ENCODE measurements at regions not wholly inside any gene's neighbourhood (a gene's known extent, or its start where the extent isn't known, plus 50 kb on each side); places are given as distances from the start of the nearest gene placed in this dataset.

DNA sequence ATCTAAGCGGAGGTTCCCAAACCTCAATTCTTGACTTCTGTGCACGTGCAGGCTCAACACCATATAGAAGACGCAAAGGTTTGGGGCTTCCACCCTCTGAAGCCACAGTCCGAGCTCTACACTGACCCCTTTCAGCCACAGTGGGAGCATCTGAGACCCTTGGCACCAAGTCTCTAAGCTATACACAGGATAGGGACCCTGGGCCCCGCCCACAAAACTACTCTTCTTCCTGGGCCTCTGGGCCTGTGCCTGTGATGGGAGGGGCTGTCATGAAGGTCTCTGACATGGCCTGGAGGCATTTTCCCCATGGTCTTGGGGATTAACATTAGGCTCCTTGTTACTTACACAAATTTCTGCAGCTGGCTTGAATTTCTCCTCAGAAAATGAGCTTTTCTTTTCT is 1374.1 kb upstream of the NXPH2 start:
- no peak for DNase-seq (ENCODE audit: low read depth)
- TF ChIP-seq, protein P1, sequence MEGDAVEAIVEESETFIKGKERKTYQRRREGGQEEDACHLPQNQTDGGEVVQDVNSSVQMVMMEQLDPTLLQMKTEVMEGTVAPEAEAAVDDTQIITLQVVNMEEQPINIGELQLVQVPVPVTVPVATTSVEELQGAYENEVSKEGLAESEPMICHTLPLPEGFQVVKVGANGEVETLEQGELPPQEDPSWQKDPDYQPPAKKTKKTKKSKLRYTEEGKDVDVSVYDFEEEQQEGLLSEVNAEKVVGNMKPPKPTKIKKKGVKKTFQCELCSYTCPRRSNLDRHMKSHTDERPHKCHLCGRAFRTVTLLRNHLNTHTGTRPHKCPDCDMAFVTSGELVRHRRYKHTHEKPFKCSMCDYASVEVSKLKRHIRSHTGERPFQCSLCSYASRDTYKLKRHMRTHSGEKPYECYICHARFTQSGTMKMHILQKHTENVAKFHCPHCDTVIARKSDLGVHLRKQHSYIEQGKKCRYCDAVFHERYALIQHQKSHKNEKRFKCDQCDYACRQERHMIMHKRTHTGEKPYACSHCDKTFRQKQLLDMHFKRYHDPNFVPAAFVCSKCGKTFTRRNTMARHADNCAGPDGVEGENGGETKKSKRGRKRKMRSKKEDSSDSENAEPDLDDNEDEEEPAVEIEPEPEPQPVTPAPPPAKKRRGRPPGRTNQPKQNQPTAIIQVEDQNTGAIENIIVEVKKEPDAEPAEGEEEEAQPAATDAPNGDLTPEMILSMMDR (IDR thresholded peaks at IDR 0.05; ENCODE audit: insufficient read depth, low read depth, low read length, missing control alignments), result no peak
- no peak overlapping the region for H3K4me3 ChIP-seq (ENCODE audit: low read depth, low read length)

DNA sequence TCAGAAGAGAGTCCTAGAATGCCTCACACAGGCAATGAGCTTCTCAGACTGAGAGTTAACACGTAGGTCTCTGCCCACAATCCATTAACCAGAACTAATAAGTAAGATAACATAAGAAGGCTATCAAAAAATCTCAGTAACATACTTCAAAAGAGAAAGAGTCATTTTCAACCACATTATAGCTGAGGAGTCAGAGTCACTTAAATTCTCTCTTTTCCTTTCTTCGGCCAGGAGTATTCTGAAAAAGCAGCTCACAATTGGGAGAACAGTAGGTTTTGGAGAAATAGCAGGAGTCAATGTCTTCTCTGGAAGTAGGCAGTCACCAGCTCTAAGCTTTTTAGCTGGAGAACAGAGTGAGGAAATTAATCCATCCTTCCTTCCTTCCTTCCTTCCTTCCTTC is 1364.4 kb upstream of the NXPH2 start:
- DNase-seq (ENCODE audit: low read depth), result no peak
- TF ChIP-seq, protein P1 (IDR thresholded peaks at IDR 0.05; ENCODE audit: insufficient read depth, low read depth, low read length, missing control alignments), result no peak
- H3K4me3 ChIP-seq (ENCODE audit: low read depth, low read length), result no peak overlapping the region

DNA sequence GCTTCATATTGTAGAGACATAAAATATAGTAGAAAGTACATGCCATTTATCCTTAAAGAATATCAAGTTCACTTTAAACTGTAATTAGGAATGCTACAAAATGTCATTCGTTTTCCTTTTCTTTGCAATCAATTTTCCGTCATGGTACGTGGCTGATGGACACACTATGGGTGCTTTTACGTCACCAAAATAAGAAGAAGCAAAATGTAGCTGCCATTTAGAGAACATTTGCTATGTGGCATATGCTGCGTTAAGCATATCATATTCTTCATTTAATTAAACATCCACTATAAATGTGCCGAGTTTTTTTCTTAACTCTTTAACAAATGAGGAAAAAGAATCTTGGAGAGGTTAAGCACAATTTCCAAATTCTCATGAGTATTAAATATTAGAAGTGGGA is 1358.5 kb upstream of the NXPH2 start:
- DNase-seq (ENCODE audit: low read depth), result no peak
- no peak overlapping the region for H3K4me3 ChIP-seq (ENCODE audit: low read depth, low read length)
- TF ChIP-seq, protein P1 (IDR thresholded peaks at IDR 0.05; ENCODE audit: insufficient read depth, low read depth, low read length, missing control alignments), result no peak

DNA sequence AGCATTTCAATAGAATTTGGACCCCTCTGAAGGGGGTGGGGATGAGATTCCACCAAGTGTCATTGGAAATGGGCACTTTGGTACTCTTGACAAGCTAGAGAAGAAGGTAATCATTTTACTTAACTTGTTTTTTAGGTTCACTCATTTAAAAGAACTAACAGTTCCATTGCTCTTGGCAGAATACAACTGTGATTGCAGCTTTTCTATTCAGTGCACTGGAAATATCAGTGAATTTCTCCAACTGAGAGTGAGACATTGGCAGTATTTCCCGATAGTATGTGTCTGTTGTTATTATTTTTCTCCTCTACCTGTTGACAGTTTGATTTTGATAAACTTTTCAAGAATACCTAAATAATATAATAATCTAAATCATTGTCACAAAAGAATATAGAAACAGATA is 1356.7 kb upstream of the NXPH2 start:
- TF ChIP-seq, protein P1 (IDR thresholded peaks at IDR 0.05; ENCODE audit: insufficient read depth, low read depth, low read length, missing control alignments), result no peak
- H3K4me3 ChIP-seq (ENCODE audit: low read depth, low read length), result no peak overlapping the region
- no peak for DNase-seq (ENCODE audit: low read depth)

GRCh38 chr2:140136366-140136765 is 1356.2 kb upstream of the NXPH2 start:
- TF ChIP-seq, protein P1 (IDR thresholded peaks at IDR 0.05; ENCODE audit: insufficient read depth, low read depth, low read length, missing control alignments), result no peak
- H3K4me3 ChIP-seq (ENCODE audit: low read depth, low read length), result no peak overlapping the region
- DNase-seq (ENCODE audit: low read depth), result no peak

GRCh38 chr2:140128909-140129308 is 1348.7 kb upstream of the NXPH2 start:
- TF ChIP-seq, protein P1 (IDR thresholded peaks at IDR 0.05; ENCODE audit: insufficient read depth, low read depth, low read length, missing control alignments), result no peak
- H3K4me3 ChIP-seq (ENCODE audit: low read depth, low read length), result no peak overlapping the region
- DNase-seq (ENCODE audit: low read depth), result no peak

GRCh38 chr2:140122001-140122400 is 1341.8 kb upstream of the NXPH2 start:
- TF ChIP-seq, protein P1 (IDR thresholded peaks at IDR 0.05; ENCODE audit: insufficient read depth, low read depth, low read length, missing control alignments), result no peak
- no peak for DNase-seq (ENCODE audit: low read depth)
- H3K4me3 ChIP-seq (ENCODE audit: low read depth, low read length), result no peak overlapping the region

All from GM12865 (cell line).